OCI-LY7 (cell line): ENCODE measurements at regions not wholly inside any gene's neighbourhood (a gene's known extent, or its start where the extent isn't known, plus 50 kb on each side); places are given as distances from the start of the nearest gene placed in this dataset.

Source experiments
- BruUV-seq: library from RNA; stranded (reverse); fragments of 400-500 nt; replicated peaks from 2 replicates; lab custom pipeline; 2021; lab: Mats Ljungman, UMichigan
- CTCF ChIA-PET: fragments of 300-600 bp; sonication (Branson Sonifier 250); formaldehyde crosslinking; loops from one replicate; lab custom pipeline; 2022; ENCODE audit warnings: antibody characterized with exemption; ENCODE audit not compliant: unreplicated experiment; lab: Charles Lee
- POLR2A ChIA-PET: fragments of 300-600 bp; sonication (Branson Sonifier 250); formaldehyde crosslinking; loops from one replicate; lab custom pipeline; 2022; ENCODE audit warnings: antibody characterized with exemption; lab: Charles Lee
- DNase-seq: peaks from one replicate; pipeline ENCODE4 v3.0.0-alpha.2; 2015; ENCODE audit warnings: low spot score
- H2AFZ ChIP-seq: fragments of 200-600 bp; sonication (generic), shearing (Covaris generic); 2 replicates; pipeline ENCODE4 v1.6.1; 2014; ENCODE audit warnings: mild to moderate bottlenecking, antibody characterized with exemption, low read length, moderate library complexity
- H3K27ac ChIP-seq: fragments of 200-600 bp; sonication (generic); 2 replicates; pipeline ENCODE4 v1.5.1; 2014; ENCODE audit warnings: mixed run types, low read depth, mild to moderate bottlenecking, moderate library complexity, low read length, inconsistent platforms; ENCODE audit not compliant: poor library complexity, severe bottlenecking
- H3K36me3 ChIP-seq: fragments of 200-600 bp; sonication (generic); 2 replicates; pipeline ENCODE4 v1.6.1; 2014; ENCODE audit warnings: mild to moderate bottlenecking, antibody characterized with exemption, low read length, moderate library complexity, mixed read lengths; ENCODE audit not compliant: insufficient read depth
- H3K4me1 ChIP-seq: fragments of 200-600 bp; sonication (generic); 2 replicates; pipeline ENCODE4 v1.5.1; 2014; ENCODE audit warnings: mild to moderate bottlenecking, low read length; ENCODE audit not compliant: insufficient read depth, poor library complexity, severe bottlenecking
- H3K4me2 ChIP-seq: fragments of 200-600 bp; sonication (generic); 2 replicates; pipeline ENCODE4 v1.6.1; 2014; ENCODE audit warnings: mild to moderate bottlenecking, low read length
- H3K4me3 ChIP-seq: fragments of 200-600 bp; sonication (generic); 2 replicates; pipeline ENCODE4 v1.5.1; 2014; ENCODE audit warnings: mild to moderate bottlenecking, low read depth, low read length; ENCODE audit not compliant: poor library complexity, severe bottlenecking
- H3K79me2 ChIP-seq: fragments of 200-600 bp; sonication (generic); 2 replicates; pipeline ENCODE4 v1.6.1; 2016; ENCODE audit warnings: low read depth, mild to moderate bottlenecking, low read length, moderate library complexity, mixed read lengths; ENCODE audit not compliant: insufficient read depth
- H3K9me2 ChIP-seq: fragments of 200-600 bp; sonication (generic); 2 replicates; pipeline ENCODE4 v1.6.1; 2016; ENCODE audit warnings: mild to moderate bottlenecking, low read length, mixed read lengths; ENCODE audit not compliant: insufficient read depth
- H3K9me3 ChIP-seq: fragments of 200-600 bp; sonication (generic); 2 replicates; pipeline ENCODE4 v1.6.1; 2014; ENCODE audit warnings: mild to moderate bottlenecking, mixed run types, low read length, mixed read lengths
- H4K20me1 ChIP-seq: fragments of 200-600 bp; sonication (generic); 2 replicates; pipeline ENCODE4 v1.6.1; 2014; ENCODE audit warnings: mild to moderate bottlenecking, antibody characterized with exemption, low read length, moderate library complexity, mixed read lengths; ENCODE audit not compliant: insufficient read depth
- EZH2phosphoT487 ChIP-seq: fragments of 200-600 bp; sonication (generic); IDR thresholded peaks from 2 replicates; pipeline ENCODE4 v1.6.1; 2018; ENCODE audit warnings: low read depth, borderline replicate concordance, mild to moderate bottlenecking, mixed run types, antibody characterized with exemption, low read length, moderate library complexity, mixed read lengths
- intact Hi-C: fragments of 100-400 bp; cut with micrococcal nuclease; formaldehyde crosslinking; loops from one replicate; pipeline ENCODE4 v1.10.0; 2022; ENCODE audit not compliant: unreplicated experiment
- TF ChIP-seq, protein P1 (sequence below): fragments of 200-600 bp; sonication (generic); conservative IDR thresholded peaks from 2 replicates; pipeline ENCODE4 v1.5.1; 2014; ENCODE audit warnings: mild to moderate bottlenecking, antibody characterized with exemption, low read length, moderate library complexity, mixed read lengths

DNA sequence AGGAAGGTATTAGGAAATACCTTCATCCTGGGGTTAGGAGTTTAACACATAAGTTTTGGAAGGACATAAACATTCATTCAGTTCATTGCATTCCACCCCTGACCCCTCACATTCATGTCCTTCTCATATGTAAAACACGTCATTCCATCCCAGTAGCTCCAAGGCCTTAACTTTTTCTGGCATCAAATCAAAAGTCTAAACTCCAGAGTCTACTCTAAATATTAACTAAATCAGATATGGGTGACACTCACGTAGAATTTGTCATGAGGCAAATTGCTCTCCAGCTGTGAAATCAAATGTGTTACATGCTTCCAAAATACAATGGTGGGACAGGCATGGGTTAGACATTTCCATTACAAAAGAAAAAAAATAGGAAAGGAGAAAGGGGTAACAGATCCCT, 298.2 kb upstream of the LRRC7 start:
- POLR2A ChIA-PET, result interaction anchor here (1.2 to 1.6 kb wide), 2 partner anchors 12 to 39 kb away, joined by 3 to 6 read pairs; no protein-coding TSS in a partner anchor
- H3K4me3 ChIP-seq, result no peak overlapping the region
- H4K20me1 ChIP-seq, result no peaks in the 10 kb centered on the region
- no peaks in the 10 kb centered on the region for H3K9me2 ChIP-seq
- H3K4me1 ChIP-seq, result no peaks in the 10 kb centered on the region
- no peak overlapping the region for H3K27ac ChIP-seq
- H3K4me2 ChIP-seq, result no peak overlapping the region
- DNase-seq, result no peak
- TF ChIP-seq, protein P1, sequence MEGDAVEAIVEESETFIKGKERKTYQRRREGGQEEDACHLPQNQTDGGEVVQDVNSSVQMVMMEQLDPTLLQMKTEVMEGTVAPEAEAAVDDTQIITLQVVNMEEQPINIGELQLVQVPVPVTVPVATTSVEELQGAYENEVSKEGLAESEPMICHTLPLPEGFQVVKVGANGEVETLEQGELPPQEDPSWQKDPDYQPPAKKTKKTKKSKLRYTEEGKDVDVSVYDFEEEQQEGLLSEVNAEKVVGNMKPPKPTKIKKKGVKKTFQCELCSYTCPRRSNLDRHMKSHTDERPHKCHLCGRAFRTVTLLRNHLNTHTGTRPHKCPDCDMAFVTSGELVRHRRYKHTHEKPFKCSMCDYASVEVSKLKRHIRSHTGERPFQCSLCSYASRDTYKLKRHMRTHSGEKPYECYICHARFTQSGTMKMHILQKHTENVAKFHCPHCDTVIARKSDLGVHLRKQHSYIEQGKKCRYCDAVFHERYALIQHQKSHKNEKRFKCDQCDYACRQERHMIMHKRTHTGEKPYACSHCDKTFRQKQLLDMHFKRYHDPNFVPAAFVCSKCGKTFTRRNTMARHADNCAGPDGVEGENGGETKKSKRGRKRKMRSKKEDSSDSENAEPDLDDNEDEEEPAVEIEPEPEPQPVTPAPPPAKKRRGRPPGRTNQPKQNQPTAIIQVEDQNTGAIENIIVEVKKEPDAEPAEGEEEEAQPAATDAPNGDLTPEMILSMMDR, result no peak
- no peak for TF ChIP-seq EZH2phosphoT487
- intact Hi-C loops, result no loop called here
- H3K9me3 ChIP-seq, result no peaks in the 10 kb centered on the region
- H3K79me2 ChIP-seq, result no peaks in the 10 kb centered on the region
- no peaks in the 10 kb centered on the region for H3K36me3 ChIP-seq
- CTCF ChIA-PET, result no interaction called here
- BruUV-seq, result no TSS peak
- H2AFZ ChIP-seq, result no peak overlapping the region

DNA sequence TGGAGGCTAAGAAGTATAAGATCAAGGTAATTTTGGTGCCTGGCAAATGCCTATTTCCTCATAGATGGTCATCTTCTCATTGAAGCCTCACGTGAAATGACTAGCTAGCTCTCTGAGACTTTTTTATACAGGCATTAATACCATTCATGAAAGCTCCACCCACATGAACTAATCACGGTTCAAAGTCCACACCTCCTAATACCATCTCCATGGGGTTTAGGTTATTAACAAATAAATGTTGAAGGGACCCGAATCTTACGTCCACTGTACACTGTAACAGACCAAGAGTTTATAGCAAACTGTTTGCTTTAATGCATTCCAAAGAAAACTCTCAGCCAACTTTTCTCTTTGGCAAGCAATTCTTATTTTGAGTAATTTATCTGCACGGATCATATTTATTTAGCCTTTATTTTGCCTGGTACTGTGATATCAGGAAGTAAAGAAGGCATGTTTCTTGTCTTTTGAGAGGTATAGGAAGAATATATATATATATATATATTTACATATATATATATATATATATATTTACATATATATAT, 296.1 kb upstream of the LRRC7 start:
- Histone ChIP-seq H3K9me2 (no peaks in the 10 kb centered on the region), H2AFZ (no peak overlapping the region), H4K20me1 (no peaks in the 10 kb centered on the region), H3K79me2 (no peaks in the 10 kb centered on the region), H3K9me3 (no peaks in the 10 kb centered on the region), H3K27ac (no peak overlapping the region), H3K4me1 (no peaks in the 10 kb centered on the region), H3K36me3 (no peaks in the 10 kb centered on the region), H3K4me2 (no peak overlapping the region), H3K4me3 (no peak overlapping the region)
- intact Hi-C loops, result no loop called here
- ChIA-PET CTCF (no interaction called here), POLR2A (interaction anchor here (0.7 kb wide), 1 partner anchor 168 kb away, joined by 5 read pairs; no protein-coding TSS in a partner anchor)
- no TSS peak for BruUV-seq
- DNase-seq, result no peak
- TF ChIP-seq, protein P1, result no peak
- no peak for TF ChIP-seq EZH2phosphoT487

DNA sequence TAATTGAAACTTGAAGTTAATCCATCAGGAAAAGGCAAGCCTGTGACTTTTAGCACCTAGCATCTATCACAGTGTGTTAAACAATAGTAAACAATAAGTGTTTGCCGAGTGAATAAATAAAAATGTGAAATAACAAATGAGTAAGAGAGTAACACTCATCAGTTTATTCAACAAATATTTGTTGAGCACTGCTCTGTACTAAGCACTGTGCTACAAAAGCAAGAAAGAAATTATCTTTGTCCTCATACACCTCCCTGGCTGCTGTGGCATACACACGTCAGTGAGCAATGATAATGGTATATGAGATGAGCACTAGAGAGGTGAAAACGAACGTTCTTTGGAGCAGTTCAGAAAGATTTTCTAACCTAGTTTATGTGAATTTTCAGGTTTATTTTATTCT, 295.0 kb upstream of the LRRC7 start:
- TF ChIP-seq EZH2phosphoT487, result no peak
- TF ChIP-seq, protein P1, result no peak
- intact Hi-C loops, result no loop called here
- POLR2A ChIA-PET, result interaction anchor here (0.7 kb wide), 1 partner anchor 169 kb away, joined by 5 read pairs; no protein-coding TSS in a partner anchor
- CTCF ChIA-PET, result no interaction called here
- no TSS peak for BruUV-seq
- H3K79me2 ChIP-seq, result no peaks in the 10 kb centered on the region
- H2AFZ ChIP-seq, result no peak overlapping the region
- no peaks in the 10 kb centered on the region for H3K9me2 ChIP-seq
- H3K4me2 ChIP-seq, result no peak overlapping the region
- no peaks in the 10 kb centered on the region for H3K4me1 ChIP-seq
- DNase-seq, result no peak
- H3K9me3 ChIP-seq, result no peaks in the 10 kb centered on the region
- H3K27ac ChIP-seq, result no peak overlapping the region
- no peak overlapping the region for H3K4me3 ChIP-seq
- H4K20me1 ChIP-seq, result no peaks in the 10 kb centered on the region
- no peaks in the 10 kb centered on the region for H3K36me3 ChIP-seq
